GM12891 (cell line): ENCODE measurements at regions not wholly inside any gene's neighbourhood (a gene's known extent, or its start where the extent isn't known, plus 50 kb on each side); places are given as distances from the start of the nearest gene placed in this dataset.

Experiments used
- PAX5 ChIP-seq: IDR thresholded peaks from 2 replicates; pipeline ENCODE4 v1.6.1; 2011; ENCODE audit warnings: low read length, moderate library complexity, mild to moderate bottlenecking; ENCODE audit not compliant: insufficient read depth, severe bottlenecking
- POLR2A ChIP-seq: IDR thresholded peaks from 2 replicates; pipeline ENCODE4 v1.6.1; 2011; ENCODE audit warnings: low read depth, low read length, control low read depth
- POLR2AphosphoS5 ChIP-seq: IDR thresholded peaks from 2 replicates; pipeline ENCODE4 v1.6.1; 2011; ENCODE audit warnings: low read depth, low read length, control low read depth
- POU2F2 ChIP-seq: IDR thresholded peaks from 2 replicates; pipeline ENCODE4 v1.6.1; 2011; ENCODE audit warnings: low read depth, mild to moderate bottlenecking, control low read depth, low read length, moderate library complexity
- SPI1 ChIP-seq: IDR thresholded peaks from 2 replicates; pipeline ENCODE4 v1.6.1; 2011; ENCODE audit warnings: low read depth, low read length, control low read depth
- TAF1 ChIP-seq: IDR thresholded peaks from 2 replicates; pipeline ENCODE4 v1.6.1; 2011; ENCODE audit warnings: low read depth, low read length, control low read depth

- TF ChIP-seq POLR2A (no peak), POLR2AphosphoS5 (no peak), TAF1 (no peak), PAX5 (no peak), SPI1 (no peak), POU2F2 (no peak)
Observed at GRCh38 chr1:119266858-119267257, 101.7 kb upstream of the HAO2 start.
